ENCODE measurements at regions not wholly inside any gene's neighbourhood (a gene's known extent, or its start where the extent isn't known, plus 50 kb on each side); places are given as distances from the start of the nearest gene placed in this dataset.

- TF ChIP-seq CTCF (IDR thresholded peaks at IDR 0.05; ENCODE audit: extremely low read depth, insufficient read depth, missing control alignments), result no peak
- in situ Hi-C loops (cut with MboI; ENCODE audit: low pct_unique_long_range_greater_than_20kb, low sequenced_read_pairs, unreplicated experiment), result no loop called here
- no peak for DNase-seq (ENCODE audit: low spot score)
Measured at GRCh38 chr1:98503771-98504170, 157.8 kb upstream of the SNX7 start.

GRCh38 chr1:98502937-98503336, 158.6 kb upstream of the SNX7 start:
- no peak for TF ChIP-seq CTCF (IDR thresholded peaks at IDR 0.05; ENCODE audit: extremely low read depth, insufficient read depth, missing control alignments)
- no peak for DNase-seq (ENCODE audit: low spot score)
- in situ Hi-C loops (cut with MboI; ENCODE audit: low pct_unique_long_range_greater_than_20kb, low sequenced_read_pairs, unreplicated experiment), result no loop called here

DNA sequence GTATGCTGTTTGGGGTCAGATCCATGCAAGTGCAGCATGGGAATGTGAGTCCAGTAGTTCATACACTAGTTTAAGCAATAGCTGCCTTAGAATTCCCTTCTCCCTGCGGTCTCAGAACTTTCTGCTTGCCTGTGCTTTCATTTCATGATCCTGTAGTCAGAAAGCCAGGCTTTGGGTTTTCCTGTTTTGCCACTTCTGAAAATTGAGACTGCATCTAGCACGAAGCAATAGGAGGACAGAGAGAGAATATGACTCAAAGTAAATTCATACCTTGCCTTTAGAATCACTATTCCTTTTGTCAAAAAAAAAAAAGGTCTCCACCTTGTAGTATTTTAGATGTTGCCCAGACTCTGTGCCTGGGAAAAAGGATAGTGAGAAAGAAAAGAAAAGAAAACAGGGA, 161.2 kb upstream of the SNX7 start:
- DNase-seq (ENCODE audit: low spot score), result no peak
- TF ChIP-seq CTCF (IDR thresholded peaks at IDR 0.05; ENCODE audit: extremely low read depth, insufficient read depth, missing control alignments), result no peak
- in situ Hi-C loops (cut with MboI; ENCODE audit: low pct_unique_long_range_greater_than_20kb, low sequenced_read_pairs, unreplicated experiment), result no loop called here

GRCh38 chr1:98498651-98499050, 162.9 kb upstream of the SNX7 start:
- TF ChIP-seq CTCF (IDR thresholded peaks at IDR 0.05; ENCODE audit: extremely low read depth, insufficient read depth, missing control alignments), result no peak
- no peak for DNase-seq (ENCODE audit: low spot score)

GRCh38 chr1:98497497-98497896, 164.0 kb upstream of the SNX7 start:
- DNase-seq (ENCODE audit: low spot score), result no peak
- no peak for TF ChIP-seq CTCF (IDR thresholded peaks at IDR 0.05; ENCODE audit: extremely low read depth, insufficient read depth, missing control alignments)
- in situ Hi-C loops (cut with MboI; ENCODE audit: low pct_unique_long_range_greater_than_20kb, low sequenced_read_pairs, unreplicated experiment), result no loop called here

More at GRCh38 chr1:98498651-98499050, 162.9 kb upstream of the SNX7 start:
- in situ Hi-C loops (cut with MboI; ENCODE audit: low pct_unique_long_range_greater_than_20kb, low sequenced_read_pairs, unreplicated experiment), result no loop called here

DNA sequence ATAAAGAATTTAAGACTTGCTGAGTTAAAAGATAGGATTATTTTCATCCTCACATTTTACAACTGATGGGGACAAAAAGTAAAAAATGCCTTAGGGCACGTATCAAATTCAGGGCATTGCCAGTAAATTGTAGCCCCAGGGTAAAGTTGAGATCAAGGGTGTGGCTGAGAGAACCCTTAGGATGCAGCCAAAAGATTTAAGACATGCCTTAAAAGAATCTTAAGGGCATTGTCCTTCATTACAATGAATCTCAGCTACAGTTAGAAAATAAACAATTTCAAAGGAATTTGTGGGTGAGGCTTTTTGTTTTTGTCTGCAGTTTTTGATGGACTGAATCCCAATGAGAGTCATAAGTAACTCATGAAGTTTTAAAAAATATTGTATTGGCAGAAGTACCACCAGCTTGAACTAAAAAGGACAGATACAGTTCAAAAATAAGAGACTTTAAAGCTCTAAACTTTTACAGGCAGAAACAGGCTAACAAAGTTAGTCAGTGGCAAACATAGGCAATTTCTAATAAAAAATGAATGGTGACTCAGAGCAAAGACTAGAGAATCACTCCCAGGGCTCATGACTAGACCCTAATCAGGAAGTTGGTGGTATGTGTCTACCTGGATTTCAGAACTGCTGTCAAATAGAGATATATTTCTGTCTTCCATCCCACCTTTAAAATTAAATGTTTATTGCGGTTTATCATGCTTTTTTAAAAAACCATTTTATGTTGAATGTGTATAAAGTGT, 165.1 kb upstream of the SNX7 start:
- no peak for TF ChIP-seq CTCF (IDR thresholded peaks at IDR 0.05; ENCODE audit: extremely low read depth, insufficient read depth, missing control alignments)
- DNase-seq (ENCODE audit: low spot score), result no peak
- in situ Hi-C loops (cut with MboI; ENCODE audit: low pct_unique_long_range_greater_than_20kb, low sequenced_read_pairs, unreplicated experiment), result no loop called here
